ENCODE measurements at regions not wholly inside any gene's neighbourhood (a gene's known extent, or its start where the extent isn't known, plus 50 kb on each side); places are given as distances from the start of the nearest gene placed in this dataset.

GRCh38 chr2:238632181-238633060 is 205.7 kb downstream of the ASB1 start:
- DNase-seq (ENCODE audit: low read depth in 2 of 2), result no peak

GRCh38 chr2:238633426-238634328 is 206.9 kb downstream of the ASB1 start:
- no peak overlapping the region for H3K9ac ChIP-seq (ENCODE audit: insufficient read depth, low read length)
- H3K4me1 ChIP-seq (ENCODE audit: control insufficient read depth, extremely low read depth, insufficient read depth, low read length), result peaks cover 6% of the 10 kb centered on the region
- DNase-seq (ENCODE audit: low read depth in 2 of 2), result no peak
- no peak overlapping the region for H3K27ac ChIP-seq (ENCODE audit: insufficient read depth, low read length)
- H3K36me3 ChIP-seq (ENCODE audit: control insufficient read depth, insufficient read depth, low read length), result no peaks in the 10 kb centered on the region
- no peaks in the 10 kb centered on the region for H3K9me3 ChIP-seq (ENCODE audit: control insufficient read depth, insufficient read depth, low read depth, low read length)
- H4K20me1 ChIP-seq (ENCODE audit: control insufficient read depth, extremely low read depth, insufficient read depth, low read length), result no peaks in the 10 kb centered on the region
- no peaks in the 10 kb centered on the region for H3K79me2 ChIP-seq (ENCODE audit: control insufficient read depth, insufficient read depth, low read length)
- no peaks in the 10 kb centered on the region for H3K27me3 ChIP-seq (ENCODE audit: control insufficient read depth, insufficient read depth, low read length)
- no peak overlapping the region for H3K4me3 ChIP-seq (replicated peaks in 1 of 4; ENCODE audit: control extremely low read depth in 1 of 4, insufficient read depth in 1 of 4, low read depth in 3 of 4, low read length in 4 of 4)
- TF ChIP-seq CTCF (conservative IDR thresholded peaks at IDR 0.05 in 1 of 2, IDR thresholded peaks at IDR 0.05 in 1 of 2; ENCODE audit: low read depth in 1 of 2, low read length in 2 of 2), result no peak
- TF ChIP-seq EZH2 (IDR thresholded peaks at IDR 0.05; ENCODE audit: low read length, missing control alignments), result no peak
- H2AFZ ChIP-seq (ENCODE audit: low read length), result no peak overlapping the region
- H3K4me2 ChIP-seq (ENCODE audit: extremely low read depth, insufficient read depth, low read length), result no peak overlapping the region

More at GRCh38 chr2:238632181-238633060, 205.7 kb downstream of the ASB1 start:
- H3K4me1 ChIP-seq (ENCODE audit: control insufficient read depth, extremely low read depth, insufficient read depth, low read length), result peaks cover 6% of the 10 kb centered on the region
- no peak overlapping the region for H3K4me3 ChIP-seq (replicated peaks in 1 of 4; ENCODE audit: control extremely low read depth in 1 of 4, insufficient read depth in 1 of 4, low read depth in 3 of 4, low read length in 4 of 4)
- no peaks in the 10 kb centered on the region for H3K36me3 ChIP-seq (ENCODE audit: control insufficient read depth, insufficient read depth, low read length)
- H2AFZ ChIP-seq (ENCODE audit: low read length), result no peak overlapping the region
- H4K20me1 ChIP-seq (ENCODE audit: control insufficient read depth, extremely low read depth, insufficient read depth, low read length), result no peaks in the 10 kb centered on the region
- H3K79me2 ChIP-seq (ENCODE audit: control insufficient read depth, insufficient read depth, low read length), result no peaks in the 10 kb centered on the region
- no peaks in the 10 kb centered on the region for H3K9me3 ChIP-seq (ENCODE audit: control insufficient read depth, insufficient read depth, low read depth, low read length)
- no peak for TF ChIP-seq CTCF (conservative IDR thresholded peaks at IDR 0.05 in 1 of 2, IDR thresholded peaks at IDR 0.05 in 1 of 2; ENCODE audit: low read depth in 1 of 2, low read length in 2 of 2)
- TF ChIP-seq EZH2 (IDR thresholded peaks at IDR 0.05; ENCODE audit: low read length, missing control alignments), result no peak
- no peaks in the 10 kb centered on the region for H3K27me3 ChIP-seq (ENCODE audit: control insufficient read depth, insufficient read depth, low read length)
- no peak overlapping the region for H3K4me2 ChIP-seq (ENCODE audit: extremely low read depth, insufficient read depth, low read length)
- no peak overlapping the region for H3K27ac ChIP-seq (ENCODE audit: insufficient read depth, low read length)
- no peak overlapping the region for H3K9ac ChIP-seq (ENCODE audit: insufficient read depth, low read length)

GRCh38 chr2:238634701-238635357 is 208.1 kb downstream of the ASB1 start:
- Histone ChIP-seq H4K20me1 (ENCODE audit: control insufficient read depth, extremely low read depth, insufficient read depth, low read length) (no peaks in the 10 kb centered on the region), H3K4me1 (ENCODE audit: control insufficient read depth, extremely low read depth, insufficient read depth, low read length) (peaks cover 6% of the 10 kb centered on the region), H3K36me3 (ENCODE audit: control insufficient read depth, insufficient read depth, low read length) (no peaks in the 10 kb centered on the region), H3K9me3 (ENCODE audit: control insufficient read depth, insufficient read depth, low read depth, low read length) (no peaks in the 10 kb centered on the region), H3K4me3 (replicated peaks in 1 of 4; ENCODE audit: control extremely low read depth in 1 of 4, insufficient read depth in 1 of 4, low read depth in 3 of 4, low read length in 4 of 4) (no peak overlapping the region), H3K27ac (ENCODE audit: insufficient read depth, low read length) (no peak overlapping the region), H3K9ac (ENCODE audit: insufficient read depth, low read length) (no peak overlapping the region), H3K27me3 (ENCODE audit: control insufficient read depth, insufficient read depth, low read length) (no peaks in the 10 kb centered on the region), H3K4me2 (ENCODE audit: extremely low read depth, insufficient read depth, low read length) (no peak overlapping the region), H2AFZ (ENCODE audit: low read length) (no peak overlapping the region), H3K79me2 (ENCODE audit: control insufficient read depth, insufficient read depth, low read length) (no peaks in the 10 kb centered on the region)
- TF ChIP-seq CTCF (conservative IDR thresholded peaks at IDR 0.05 in 1 of 2, IDR thresholded peaks at IDR 0.05 in 1 of 2; ENCODE audit: low read depth in 1 of 2, low read length in 2 of 2) (no peak), EZH2 (IDR thresholded peaks at IDR 0.05; ENCODE audit: low read length, missing control alignments) (no peak)
- DNase-seq (ENCODE audit: low read depth in 2 of 2), result no peak

All from fibroblast of lung (primary cell).